H1 (cell line): ENCODE measurements at regions not wholly inside any gene's neighbourhood (a gene's known extent, or its start where the extent isn't known, plus 50 kb on each side); places are given as distances from the start of the nearest gene placed in this dataset.

Experiments
- GABPA ChIP-seq: IDR thresholded peaks from 2 replicates; pipeline ENCODE4 v1.6.1; 2011; ENCODE audit warnings: mild to moderate bottlenecking, low read length, moderate library complexity, borderline replicate concordance; ENCODE audit not compliant: insufficient read depth
- GTF2F1 ChIP-seq: IDR thresholded peaks from 2 replicates; pipeline ENCODE4 v1.6.1; 2012; ENCODE audit warnings: low read depth, low read length, improper control_type of control experiment, borderline replicate concordance

- TF ChIP-seq GTF2F1 (no peak), GABPA (no peak)
Measured at GRCh38 chr21:38973552-38973951, 167.8 kb downstream of the ETS2 start (continued).
